Smooth muscle cell (in vitro differentiated cells): ENCODE measurements at regions not wholly inside any gene's neighbourhood (a gene's known extent, or its start where the extent isn't known, plus 50 kb on each side); places are given as distances from the start of the nearest gene placed in this dataset.

Experiments
- DNase-seq: peaks from one replicate; lab custom pipeline; 2025; ENCODE audit not compliant: unreplicated experiment; lab: John Stamatoyannopoulos, UW
- H2AFZ ChIP-seq: fragments of 200-600 bp; sonication (generic); 2 replicates; pipeline ENCODE4 v1.6.0; 2016; ENCODE audit warnings: antibody characterized with exemption, low read depth, mild to moderate bottlenecking
- H3F3A ChIP-seq: fragments of 200-600 bp; sonication (generic); 2 replicates; pipeline ENCODE4 v1.6.0; 2017; ENCODE audit warnings: antibody characterized with exemption, low read depth
- H3K27ac ChIP-seq: fragments of 200-600 bp; sonication (generic); 2 replicates; pipeline ENCODE4 v1.5.1; 2016; ENCODE audit warnings: low read depth, mild to moderate bottlenecking
- H3K27me3 ChIP-seq: fragments of 200-600 bp; sonication (generic); 2 replicates; pipeline ENCODE4 v1.6.1; 2016; ENCODE audit warnings: low read depth, mild to moderate bottlenecking
- H3K36me3 ChIP-seq: fragments of 200-600 bp; sonication (generic); 2 replicates; pipeline ENCODE4 v1.5.1; 2016; ENCODE audit warnings: low read depth
- H3K4me1 ChIP-seq: fragments of 200-600 bp; sonication (generic); 2 replicates; pipeline ENCODE4 v1.5.1; 2016; ENCODE audit warnings: low read depth
- H3K4me2 ChIP-seq: fragments of 200-600 bp; sonication (generic); 2 replicates; pipeline ENCODE4 v1.6.0; 2016; ENCODE audit warnings: mild to moderate bottlenecking
- H3K4me3 ChIP-seq: fragments of 200-600 bp; sonication (generic); 2 replicates; pipeline ENCODE4 v1.5.1; 2016; ENCODE audit warnings: mild to moderate bottlenecking
- H3K79me2 ChIP-seq: fragments of 200-600 bp; sonication (generic); 2 replicates; pipeline ENCODE4 v1.6.0; 2016; ENCODE audit warnings: low read depth, mild to moderate bottlenecking
- H3K9ac ChIP-seq: fragments of 200-600 bp; sonication (generic); 2 replicates; pipeline ENCODE4 v1.6.0; 2016; ENCODE audit warnings: low read depth
- H3K9me3 ChIP-seq: fragments of 200-600 bp; sonication (generic); replicated peaks from 2 replicates; pipeline ENCODE4 v1.5.1; 2016; ENCODE audit warnings: low read depth
- H4K20me1 ChIP-seq: fragments of 200-600 bp; sonication (generic); 2 replicates; pipeline ENCODE4 v1.6.0; 2016; ENCODE audit warnings: low read depth
- WGBS: methylation state at CpG from one replicate; pipeline ENCODE4 v1.1.7; 2016; ENCODE audit warnings: low lambda C conversion rate; 5-methylcytosine and 5-hydroxymethylcytosine counted together
- TF ChIP-seq, protein P1 (sequence below): fragments of 200-600 bp; sonication (generic); IDR thresholded peaks from 2 replicates; pipeline ENCODE4 v1.5.1; 2017; ENCODE audit warnings: borderline replicate concordance, mild to moderate bottlenecking, antibody characterized with exemption; ENCODE audit not compliant: insufficient read depth, poor library complexity, severe bottlenecking

DNA sequence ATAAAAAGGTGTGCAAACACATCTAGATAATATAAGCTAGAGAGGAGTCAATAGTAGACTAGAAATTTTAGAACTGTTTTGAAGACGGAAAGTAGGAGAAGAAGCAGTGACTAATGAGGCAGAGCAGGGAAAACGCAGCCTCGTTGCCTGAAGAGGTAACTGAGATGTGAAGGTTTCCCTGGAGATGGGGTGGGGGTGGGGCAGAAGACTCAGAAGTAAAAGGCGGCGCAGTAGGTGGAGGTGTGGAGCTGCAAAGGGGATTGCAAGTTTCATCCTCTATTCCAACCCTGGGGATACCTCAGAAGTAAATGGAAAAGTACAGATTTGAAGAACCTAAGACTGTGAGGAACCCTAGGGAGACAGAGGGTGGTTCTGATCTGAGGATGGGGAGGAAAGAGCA is 109.5 kb downstream of the TMPRSS5 start:
- WGBS = 79% methylated on average over 5 of the region's 5 CpGs
- Histone ChIP-seq H3K9me3 (peaks cover 5% of the 10 kb centered on the region), H2AFZ (no peak overlapping the region), H3K4me2 (no peak overlapping the region), H3F3A (no peaks in the 10 kb centered on the region), H3K27ac (no peak overlapping the region), H3K4me1 (peaks cover 3% of the 10 kb centered on the region), H3K27me3 (peaks cover 3% of the 10 kb centered on the region), H3K9ac (no peak overlapping the region), H3K4me3 (no peak overlapping the region), H3K79me2 (no peaks in the 10 kb centered on the region), H4K20me1 (no peaks in the 10 kb centered on the region), H3K36me3 (no peaks in the 10 kb centered on the region)
- TF ChIP-seq, protein P1, sequence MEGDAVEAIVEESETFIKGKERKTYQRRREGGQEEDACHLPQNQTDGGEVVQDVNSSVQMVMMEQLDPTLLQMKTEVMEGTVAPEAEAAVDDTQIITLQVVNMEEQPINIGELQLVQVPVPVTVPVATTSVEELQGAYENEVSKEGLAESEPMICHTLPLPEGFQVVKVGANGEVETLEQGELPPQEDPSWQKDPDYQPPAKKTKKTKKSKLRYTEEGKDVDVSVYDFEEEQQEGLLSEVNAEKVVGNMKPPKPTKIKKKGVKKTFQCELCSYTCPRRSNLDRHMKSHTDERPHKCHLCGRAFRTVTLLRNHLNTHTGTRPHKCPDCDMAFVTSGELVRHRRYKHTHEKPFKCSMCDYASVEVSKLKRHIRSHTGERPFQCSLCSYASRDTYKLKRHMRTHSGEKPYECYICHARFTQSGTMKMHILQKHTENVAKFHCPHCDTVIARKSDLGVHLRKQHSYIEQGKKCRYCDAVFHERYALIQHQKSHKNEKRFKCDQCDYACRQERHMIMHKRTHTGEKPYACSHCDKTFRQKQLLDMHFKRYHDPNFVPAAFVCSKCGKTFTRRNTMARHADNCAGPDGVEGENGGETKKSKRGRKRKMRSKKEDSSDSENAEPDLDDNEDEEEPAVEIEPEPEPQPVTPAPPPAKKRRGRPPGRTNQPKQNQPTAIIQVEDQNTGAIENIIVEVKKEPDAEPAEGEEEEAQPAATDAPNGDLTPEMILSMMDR = no peak
- no peak for DNase-seq

GRCh38 chr11:113595810-113596594 is 110.1 kb downstream of the TMPRSS5 start:
- no peak for DNase-seq

GRCh38 chr11:113593698-113594308 is 112.3 kb downstream of the TMPRSS5 start:
- TF ChIP-seq, protein P1 = no peak
- H3K79me2 ChIP-seq = no peaks in the 10 kb centered on the region
- H4K20me1 ChIP-seq = no peaks in the 10 kb centered on the region
- H3K36me3 ChIP-seq = no peaks in the 10 kb centered on the region
- peaks cover 2% of the 10 kb centered on the region for H3K4me1 ChIP-seq
- peak overlapping the region; percentile 5 for H3K27ac ChIP-seq
- no peaks in the 10 kb centered on the region for H3F3A ChIP-seq
- H3K9me3 ChIP-seq = peaks cover 5% of the 10 kb centered on the region
- 41% methylated on average over 6 of the region's 6 CpGs for WGBS
- no peak overlapping the region for H3K4me3 ChIP-seq
- H2AFZ ChIP-seq = no peak overlapping the region
- H3K27me3 ChIP-seq = peaks cover 3% of the 10 kb centered on the region
- H3K9ac ChIP-seq = no peak overlapping the region
- no peak for DNase-seq
- H3K4me2 ChIP-seq = peak overlapping the region; percentile 58

More at GRCh38 chr11:113595810-113596594, 110.1 kb downstream of the TMPRSS5 start:
- Histone ChIP-seq H3K79me2 (no peaks in the 10 kb centered on the region), H4K20me1 (no peaks in the 10 kb centered on the region), H3K36me3 (no peaks in the 10 kb centered on the region), H3K9ac (no peak overlapping the region), H3K4me2 (no peak overlapping the region), H3K27me3 (peaks cover 3% of the 10 kb centered on the region), H3K9me3 (peaks cover 5% of the 10 kb centered on the region), H3K4me1 (peaks cover under 1% of the 10 kb centered on the region), H3F3A (no peaks in the 10 kb centered on the region), H3K4me3 (no peak overlapping the region), H2AFZ (no peak overlapping the region), H3K27ac (no peak overlapping the region)
- TF ChIP-seq, protein P1 = no peak
- 88% methylated on average over 3 of the region's 3 CpGs for whole genome bisulfite sequencing

- no peaks in the 10 kb centered on the region for H3K27me3 ChIP-seq
- peaks cover under 1% of the 10 kb centered on the region for H3K9me3 ChIP-seq
- no peaks in the 10 kb centered on the region for H4K20me1 ChIP-seq
- H3K4me2 ChIP-seq = no peak overlapping the region
- no peak for DNase-seq
- peaks cover 2% of the 10 kb centered on the region for H3K4me1 ChIP-seq
- WGBS = 6% methylated on average over 3 of the region's 3 CpGs
- no peaks in the 10 kb centered on the region for H3F3A ChIP-seq
- H3K4me3 ChIP-seq = no peak overlapping the region
- no peak overlapping the region for H2AFZ ChIP-seq
- TF ChIP-seq, protein P1 = no peak
- H3K9ac ChIP-seq = no peak overlapping the region
- no peaks in the 10 kb centered on the region for H3K36me3 ChIP-seq
- H3K27ac ChIP-seq = no peak overlapping the region
- no peaks in the 10 kb centered on the region for H3K79me2 ChIP-seq
Observed at GRCh38 chr11:113591117-113591516, 115.0 kb downstream of the TMPRSS5 start.
